Hepatic stellate cell (primary cell): ENCODE measurements at regions not wholly inside any gene's neighbourhood (a gene's known extent, or its start where the extent isn't known, plus 50 kb on each side); places are given as distances from the start of the nearest gene placed in this dataset.
"Not testable (repeated sequence)": the region's sequence is repeated elsewhere in the genome, so short reads cannot be mapped to it uniquely, and the experiment has no call there.

Source experiments
- DNase-seq: peaks from one replicate; pipeline ENCODE4 v3.0.0; 2011; ENCODE audit warnings: low spot score

DNA sequence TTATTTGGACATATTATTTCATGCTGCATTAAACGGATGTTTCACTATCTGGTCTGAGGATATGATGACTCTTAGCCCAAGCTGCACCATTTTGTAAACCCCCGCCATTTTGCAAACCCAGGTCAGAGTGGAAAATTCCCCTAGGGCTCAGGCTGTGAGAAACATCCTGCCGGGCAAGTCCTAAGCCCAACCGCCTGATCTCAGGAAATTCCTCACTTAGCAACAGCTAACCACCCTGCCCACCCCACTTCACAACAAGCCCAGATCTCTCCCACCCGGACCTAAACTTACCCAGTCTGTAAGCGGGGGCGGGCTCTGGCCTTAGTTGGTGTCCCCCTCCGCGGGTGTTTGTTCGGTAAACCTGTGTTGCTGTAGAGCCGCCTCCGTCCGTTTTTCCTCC, 2747.1 kb downstream of the PCDH7 start:
- DNase-seq, result no peak

DNA sequence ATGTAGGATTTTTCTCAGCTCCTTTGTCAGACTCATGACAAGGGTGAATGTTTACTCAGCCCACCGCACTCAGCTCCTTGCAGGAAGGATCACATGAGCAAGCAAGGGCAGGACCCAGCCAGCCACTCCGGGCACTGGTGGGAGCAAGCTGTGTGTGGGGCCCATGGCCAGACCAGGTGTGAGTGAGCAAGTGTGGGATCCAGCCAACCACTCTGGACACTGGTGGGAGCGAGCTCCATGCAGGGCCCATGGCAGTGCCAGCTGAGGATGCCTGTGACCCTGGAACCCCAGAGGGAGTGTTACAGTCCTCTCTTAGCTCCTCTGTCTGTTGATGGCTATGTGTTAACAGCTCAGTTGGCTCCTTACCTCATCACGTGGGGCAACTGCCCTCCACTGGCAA, 2750.6 kb downstream of the PCDH7 start:
- no peak for DNase-seq

- DNase-seq, result no peak
These were observed 2757.5 kb downstream of the PCDH7 start for GRCh38 chr4:33477715-33478114.

DNA sequence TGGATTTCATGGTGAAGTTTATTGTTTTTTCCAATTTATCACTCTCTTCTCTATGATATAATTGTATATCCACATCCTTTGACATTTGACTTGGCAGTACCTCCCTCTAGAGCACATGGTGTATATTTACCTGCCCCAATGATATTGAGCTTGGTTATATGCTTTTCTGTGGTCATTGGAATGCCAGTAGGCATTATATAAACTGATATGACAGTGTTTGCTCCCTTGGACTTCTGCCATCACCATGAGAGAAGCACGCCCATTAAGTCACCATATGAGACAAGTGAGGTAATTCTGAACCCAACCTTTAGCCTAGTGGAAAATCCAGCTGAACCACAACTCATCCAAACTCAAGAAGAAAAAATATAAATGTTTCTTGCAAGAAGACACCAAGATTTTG, 2761.5 kb downstream of the ARAP2 start:
- no peak for DNase-seq

GRCh38 chr4:33485111-33485510, 2759.2 kb downstream of the ARAP2 start:
- DNase-seq, result no peak

DNA sequence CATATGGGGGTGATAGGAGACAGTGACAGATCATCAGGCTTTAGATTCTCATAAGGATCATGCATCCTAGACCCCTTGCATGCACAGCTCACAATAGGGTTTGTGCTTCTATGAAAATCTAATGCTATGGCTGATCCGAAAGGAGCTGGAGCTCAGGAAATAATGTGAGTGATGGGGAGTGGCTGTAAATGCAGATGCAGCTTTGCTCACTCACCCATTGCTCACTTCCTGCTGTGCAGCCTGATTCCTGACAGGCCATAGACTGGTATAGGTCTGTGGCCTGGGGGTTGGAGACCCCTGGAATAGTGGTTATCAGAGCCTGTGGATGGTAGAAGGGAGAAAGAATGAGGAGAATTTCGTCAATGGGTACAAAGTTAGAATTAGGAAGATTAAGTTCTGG, 2751.1 kb downstream of the ARAP2 start:
- DNase-seq, result no peak

DNA sequence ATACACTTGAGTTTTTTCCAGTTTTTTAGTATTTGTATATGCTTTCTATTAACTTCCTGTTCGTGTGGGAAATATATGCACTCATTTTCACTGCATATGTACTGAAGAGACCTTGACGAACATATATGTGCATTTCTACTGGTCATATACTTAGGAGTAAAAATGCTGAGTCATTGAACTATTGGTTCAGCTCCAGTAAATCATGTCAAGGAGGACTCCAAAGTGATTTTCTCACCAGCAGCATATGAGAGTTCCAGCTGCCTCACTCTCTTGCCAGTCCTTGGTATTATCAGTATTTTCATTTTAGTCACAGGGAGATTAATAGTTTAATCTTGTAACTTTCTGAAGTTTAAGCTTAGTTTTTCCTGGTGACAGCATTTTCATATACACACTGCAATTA, 2750.2 kb downstream of the ARAP2 start:
- no peak for DNase-seq

GRCh38 chr4:33501587-33501986, 2742.7 kb downstream of the ARAP2 start:
- not testable (repeated sequence) for DNase-seq

GRCh38 chr4:33512397-33512796, 2731.9 kb downstream of the ARAP2 start:
- DNase-seq, result no peak

DNA sequence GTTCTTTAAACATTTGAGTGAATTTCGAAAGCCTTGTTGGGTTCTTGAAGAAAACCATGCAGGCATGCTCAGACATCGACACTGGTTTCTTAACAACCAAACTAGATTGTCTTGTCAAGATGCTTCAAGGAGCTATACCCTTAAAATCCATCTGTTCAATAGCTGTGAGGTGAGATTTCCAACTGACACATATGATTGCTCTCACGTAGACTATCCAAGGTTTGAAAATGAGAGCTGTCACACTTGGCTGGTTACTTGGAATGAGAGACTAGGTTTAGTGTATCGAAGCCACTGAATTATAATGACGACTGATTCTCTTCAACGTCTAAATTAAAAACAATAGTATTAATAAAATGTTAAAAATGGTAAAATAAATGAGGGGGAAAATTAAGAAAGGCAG, 2725.5 kb downstream of the ARAP2 start:
- no peak for DNase-seq

- DNase-seq, result no peak
These were observed 2711.5 kb downstream of the ARAP2 start for GRCh38 chr4:33532821-33533220.

GRCh38 chr4:33536898-33537297, 2707.4 kb downstream of the ARAP2 start:
- DNase-seq, result no peak

DNA sequence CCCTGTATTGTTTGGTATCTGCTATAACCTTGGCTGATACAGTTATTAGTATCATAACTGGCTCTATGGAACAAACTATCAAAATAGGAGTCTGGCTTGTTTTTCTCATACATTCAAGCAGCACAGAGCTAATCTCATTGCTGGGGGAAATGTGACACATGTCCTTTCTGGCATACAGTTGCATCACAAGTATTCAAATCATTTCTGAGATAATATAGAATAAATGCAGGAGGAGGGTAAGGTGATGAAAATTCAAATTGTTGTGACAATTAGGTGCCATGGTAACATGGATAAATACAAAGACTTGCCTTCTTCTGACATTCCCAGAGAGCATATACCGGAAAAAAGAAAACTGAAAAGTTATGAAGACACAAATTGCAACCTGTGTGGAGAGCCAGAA, 2706.8 kb downstream of the ARAP2 start:
- no peak for DNase-seq

DNA sequence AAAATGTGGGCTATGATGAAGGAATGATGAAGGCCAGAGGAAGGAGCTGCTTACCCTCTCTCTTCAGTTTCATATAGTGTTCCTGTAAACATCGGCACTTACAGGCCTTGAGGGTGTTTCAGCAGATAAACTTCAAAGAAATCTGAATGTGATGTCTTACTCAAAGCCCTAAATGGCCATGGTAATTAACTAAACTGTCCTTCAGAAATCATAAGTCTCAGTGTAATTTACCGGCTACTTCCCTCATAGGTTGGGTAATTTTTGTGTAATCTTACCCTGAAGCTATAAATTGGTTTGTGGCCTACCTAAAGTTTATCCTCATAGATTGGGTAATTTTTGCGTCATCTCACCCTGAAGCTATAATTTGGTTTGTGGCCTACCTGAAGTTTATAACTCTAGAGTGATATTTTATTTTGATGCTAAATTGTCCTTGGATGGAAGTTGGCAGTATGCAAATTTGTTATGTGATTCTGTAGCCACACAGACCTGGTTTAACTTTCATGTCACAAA, 2700.3 kb downstream of the ARAP2 start:
- no peak for DNase-seq

DNA sequence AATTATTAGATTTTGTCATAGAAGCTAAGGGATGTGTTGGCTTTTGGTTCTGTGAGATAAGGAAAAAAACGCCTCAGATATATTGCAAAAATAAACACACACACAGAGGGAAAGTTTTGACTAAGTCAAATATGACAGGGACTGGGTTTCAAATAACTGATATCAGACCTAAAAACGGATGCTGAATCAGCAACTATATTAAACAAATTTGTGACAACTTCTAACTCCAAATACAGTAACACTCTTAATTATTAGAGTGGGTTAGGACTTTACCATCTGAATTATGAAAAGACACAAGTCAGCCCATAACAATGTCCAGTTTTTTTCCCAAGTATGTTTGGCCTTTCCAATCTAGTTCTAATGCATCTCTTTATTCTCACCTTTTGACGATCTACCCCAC, 2693.1 kb downstream of the ARAP2 start:
- no peak for DNase-seq

GRCh38 chr4:33561259-33561658, 2683.1 kb downstream of the ARAP2 start:
- DNase-seq, result no peak

GRCh38 chr4:33566649-33567048, 2677.7 kb downstream of the ARAP2 start:
- no peak for DNase-seq

GRCh38 chr4:33577791-33578190, 2666.5 kb downstream of the ARAP2 start:
- DNase-seq, result no peak

- no peak for DNase-seq
These were observed 2664.4 kb downstream of the ARAP2 start for GRCh38 chr4:33579951-33580350.

GRCh38 chr4:33592701-33593100, 2651.6 kb downstream of the ARAP2 start:
- no peak for DNase-seq

DNA sequence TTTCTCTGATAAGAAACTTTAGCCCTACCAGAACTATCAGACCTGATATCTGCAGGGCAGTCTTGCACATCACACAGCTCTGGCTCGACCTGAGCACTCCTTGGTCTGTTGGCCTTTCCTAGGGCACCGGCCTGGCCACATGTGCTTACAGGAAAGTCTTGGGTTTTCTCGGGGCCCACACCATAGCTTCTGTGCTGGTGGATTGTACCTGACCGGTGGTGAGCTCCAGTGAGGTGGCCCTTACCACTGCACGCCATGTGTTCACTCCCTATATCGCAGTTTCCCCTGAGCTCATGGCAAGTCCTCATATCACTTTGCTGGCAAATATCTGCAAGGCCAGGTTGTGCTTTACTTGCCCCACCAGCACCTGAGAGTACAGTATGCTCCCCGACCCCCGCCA, 2637.4 kb downstream of the ARAP2 start:
- no peak for DNase-seq

GRCh38 chr4:33616121-33616520, 2628.2 kb downstream of the ARAP2 start:
- no peak for DNase-seq

DNA sequence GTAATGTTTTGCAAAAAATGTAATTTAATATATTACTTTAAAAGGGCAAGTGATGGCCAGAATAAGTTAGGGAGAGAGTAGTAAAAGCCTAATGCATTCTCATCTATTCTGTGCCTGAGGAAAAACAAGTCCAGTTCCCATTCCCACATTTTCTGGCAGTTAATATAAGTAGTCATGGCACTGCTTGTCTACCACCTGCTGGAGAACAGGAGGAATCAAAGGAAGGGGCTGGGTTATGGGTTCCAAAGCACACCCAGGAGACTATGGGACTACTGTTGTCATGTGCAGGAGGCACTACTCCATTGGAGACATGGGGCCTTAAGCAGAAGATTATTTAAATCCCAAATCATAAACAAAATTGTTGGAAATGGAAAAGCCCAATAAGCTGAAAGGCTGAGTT, 2618.6 kb downstream of the ARAP2 start:
- no peak for DNase-seq

DNA sequence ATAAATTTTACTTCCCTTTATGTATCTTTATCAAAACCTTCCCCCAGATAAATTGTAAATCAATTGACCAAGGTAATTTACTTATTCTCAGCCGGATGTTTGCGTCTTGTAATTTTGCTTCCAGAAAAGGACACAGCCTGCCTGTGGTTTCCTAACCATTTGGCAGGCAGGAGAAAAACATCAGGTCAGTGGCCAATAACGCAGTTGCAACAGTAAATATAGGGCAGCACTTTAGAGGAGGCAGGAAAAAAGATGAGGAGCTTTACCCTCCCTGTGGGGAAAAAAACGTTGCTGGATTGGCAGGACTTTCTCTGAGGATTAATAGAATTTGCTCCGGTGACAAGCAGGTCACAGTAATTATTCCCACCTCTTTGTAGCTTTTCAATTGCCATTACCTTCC, 2618.1 kb downstream of the ARAP2 start:
- no peak for DNase-seq

DNA sequence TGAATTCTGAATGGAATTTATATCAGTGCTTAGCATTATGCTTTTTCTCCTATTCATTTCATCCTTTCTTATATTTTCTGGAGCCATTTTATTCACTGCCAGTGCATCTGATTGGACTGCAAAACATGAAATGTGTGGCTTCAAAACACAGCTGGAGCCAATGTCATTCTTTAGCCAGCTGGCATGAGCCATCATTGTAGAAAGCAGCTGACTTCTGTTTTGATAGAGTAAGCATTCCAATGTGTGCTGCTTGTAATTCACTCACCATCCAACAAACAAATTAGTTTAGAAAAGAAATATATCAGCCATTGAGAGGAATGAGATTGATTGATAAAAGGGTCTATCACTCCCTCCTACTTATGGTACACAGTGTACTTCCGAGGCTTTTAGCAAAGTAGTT, 2616.0 kb downstream of the ARAP2 start:
- no peak for DNase-seq
